GM23338 (cell line): ENCODE measurements at regions not wholly inside any gene's neighbourhood (a gene's known extent, or its start where the extent isn't known, plus 50 kb on each side); places are given as distances from the start of the nearest gene placed in this dataset.

ENCODE experiments used
- ATAC-seq: fragments of 200-7000 bp; cut with Tn5 transposase; 3 replicates; pipeline ENCODE4 v1.9.1; 2020
- DNase-seq: peaks from one replicate; pipeline ENCODE4 v3.0.0-alpha.2; 2015; ENCODE audit warnings: low spot score
- H2AFZ ChIP-seq: fragments of 200-600 bp; sonication (generic); 2 replicates; pipeline ENCODE4 v1.8.0; 2016; ENCODE audit warnings: antibody characterized with exemption, mild to moderate bottlenecking, moderate library complexity
- H3F3A ChIP-seq: fragments of 200-600 bp; sonication (generic); replicated peaks from 2 replicates; pipeline ENCODE4 v1.8.0; 2017; ENCODE audit warnings: antibody characterized with exemption, mixed run types, low read depth
- H3K27ac ChIP-seq: fragments of 200-600 bp; sonication (generic); 2 replicates; pipeline ENCODE4 v1.6.1; 2016; ENCODE audit warnings: low read depth
- H3K27me3 ChIP-seq: fragments of 200-600 bp; sonication (generic); 2 replicates; pipeline ENCODE4 v1.8.0; 2016; ENCODE audit warnings: mild to moderate bottlenecking, mixed run types, moderate library complexity; ENCODE audit not compliant: insufficient read depth
- H3K36me3 ChIP-seq: fragments of 200-600 bp; sonication (generic); 2 replicates; pipeline ENCODE4 v1.8.0; 2016; ENCODE audit warnings: mild to moderate bottlenecking; ENCODE audit not compliant: insufficient read depth
- H3K4me1 ChIP-seq: fragments of 200-600 bp; sonication (generic); 2 replicates; pipeline ENCODE4 v1.8.0; 2016; ENCODE audit warnings: mild to moderate bottlenecking, moderate library complexity; ENCODE audit not compliant: insufficient read depth
- H3K4me2 ChIP-seq: fragments of 200-600 bp; sonication (generic); 2 replicates; pipeline ENCODE4 v1.7.1; 2017; ENCODE audit warnings: mixed run types
- H3K4me3 ChIP-seq: fragments of 200-600 bp; sonication (generic); 2 replicates; pipeline ENCODE4 v1.6.1; 2016; ENCODE audit warnings: mixed run types
- H3K79me2 ChIP-seq: fragments of 200-600 bp; sonication (generic); replicated peaks from 2 replicates; pipeline ENCODE4 v1.8.0; 2017; ENCODE audit warnings: mild to moderate bottlenecking; ENCODE audit not compliant: insufficient read depth
- H3K9me2 ChIP-seq: fragments of 200-600 bp; sonication (generic); 2 replicates; pipeline ENCODE4 v1.8.0; 2017; ENCODE audit not compliant: insufficient read depth
- H4K20me1 ChIP-seq: fragments of 200-600 bp; sonication (generic); replicated peaks from 2 replicates; pipeline ENCODE4 v1.8.0; 2017; ENCODE audit warnings: mild to moderate bottlenecking; ENCODE audit not compliant: insufficient read depth
- H3K27ac Mint-ChIP-seq: 2 replicates; pipeline ENCODE4 v1.8.0; 2020; ENCODE audit warnings: inconsistent platforms, mild to moderate bottlenecking, moderate library complexity, mixed read lengths
- H3K27me3 Mint-ChIP-seq: 3 replicates; pipeline ENCODE4 v1.8.0; 2022; ENCODE audit warnings: low read depth, mild to moderate bottlenecking, moderate library complexity, mixed read lengths, inconsistent platforms; ENCODE audit not compliant: insufficient read depth, poor library complexity
- H3K36me3 Mint-ChIP-seq: 3 replicates; pipeline ENCODE4 v1.8.0; 2021; ENCODE audit warnings: low read depth, mild to moderate bottlenecking, inconsistent platforms, moderate library complexity, mixed read lengths
- H3K4me1 Mint-ChIP-seq: 3 replicates; pipeline ENCODE4 v1.8.0; 2020; ENCODE audit warnings: mild to moderate bottlenecking, inconsistent platforms, mixed read lengths
- H3K4me3 Mint-ChIP-seq: 3 replicates; pipeline ENCODE4 v1.8.0; 2021; ENCODE audit warnings: moderate library complexity, mild to moderate bottlenecking, inconsistent platforms, mixed read lengths
- H3K9me3 Mint-ChIP-seq: 3 replicates; pipeline ENCODE4 v1.8.0; 2020; ENCODE audit warnings: moderate library complexity, mild to moderate bottlenecking, inconsistent platforms, mixed read lengths
- CREB1 ChIP-seq: fragments of 250-450 bp; sonication (Bioruptor Pico); IDR thresholded peaks from 2 replicates; pipeline ENCODE4 v1.5.0; 2020; ENCODE audit warnings: low read depth, mild to moderate bottlenecking, moderate library complexity
- EZH2 ChIP-seq: fragments of 200-600 bp; sonication (generic); IDR thresholded peaks from one replicate; pipeline ENCODE4 v1.8.0; 2017; ENCODE audit warnings: antibody characterized with exemption, mild to moderate bottlenecking, low read depth; ENCODE audit not compliant: unreplicated experiment
- EZH2phosphoT487 ChIP-seq: fragments of 200-600 bp; sonication (generic); IDR thresholded peaks from one replicate; pipeline ENCODE4 v1.8.1; 2018; ENCODE audit warnings: antibody characterized with exemption; ENCODE audit not compliant: unreplicated experiment
- JUNB ChIP-seq: IDR thresholded peaks from one replicate; pipeline ENCODE4 v1.6.1; 2016; ENCODE audit warnings: antibody characterized with exemption; ENCODE audit not compliant: unreplicated experiment
- NANOG ChIP-seq: IDR thresholded peaks from 2 replicates; pipeline ENCODE4 v1.6.1; 2016; ENCODE audit warnings: antibody characterized with exemption, borderline replicate concordance
- POLR2AphosphoS5 ChIP-seq: IDR thresholded peaks from 2 replicates; pipeline ENCODE4 v1.6.1; 2016; ENCODE audit warnings: antibody characterized with exemption, low read depth
- STAT1 ChIP-seq: IDR thresholded peaks from one replicate; pipeline ENCODE4 v1.6.1; 2016; ENCODE audit warnings: antibody characterized with exemption; ENCODE audit not compliant: unreplicated experiment
- ZNF114 ChIP-seq: fragments of 250-450 bp; sonication (Bioruptor Pico); IDR thresholded peaks from 2 replicates; pipeline ENCODE4 v1.5.0; 2020; ENCODE audit warnings: mild to moderate bottlenecking, moderate library complexity
- ZNF331 ChIP-seq: fragments of 250-450 bp; sonication (Bioruptor Pico); IDR thresholded peaks from 2 replicates; pipeline ENCODE4 v1.5.0; 2020; ENCODE audit warnings: low read depth, mild to moderate bottlenecking, moderate library complexity
- TF ChIP-seq, protein P1 (sequence below), 2 experiments: fragments of 200-600 bp in 1 of 2; sonication (generic) in 1 of 2; conservative IDR thresholded peaks; 2 replicates each; pipeline versions ENCODE4 v1.5.1 to v1.6.1; 2016 to 2017; ENCODE audit warnings: antibody characterized with exemption in 2 of 2, low read depth in 2 of 2, mild to moderate bottlenecking in 2 of 2, moderate library complexity in 1 of 2
- TF ChIP-seq, protein P2 (sequence below): IDR thresholded peaks from 2 replicates; pipeline ENCODE4 v1.6.1; 2016; ENCODE audit warnings: antibody characterized with exemption
- TF ChIP-seq, protein P3 (sequence below): fragments of 250-450 bp; sonication (Bioruptor Pico); IDR thresholded peaks from 2 replicates; pipeline ENCODE4 v1.5.0; 2020; ENCODE audit warnings: mild to moderate bottlenecking, moderate library complexity
- TF ChIP-seq, protein P4 (sequence below): IDR thresholded peaks from one replicate; pipeline ENCODE4 v1.6.1; 2018; ENCODE audit warnings: antibody characterized with exemption; ENCODE audit not compliant: unreplicated experiment

DNA sequence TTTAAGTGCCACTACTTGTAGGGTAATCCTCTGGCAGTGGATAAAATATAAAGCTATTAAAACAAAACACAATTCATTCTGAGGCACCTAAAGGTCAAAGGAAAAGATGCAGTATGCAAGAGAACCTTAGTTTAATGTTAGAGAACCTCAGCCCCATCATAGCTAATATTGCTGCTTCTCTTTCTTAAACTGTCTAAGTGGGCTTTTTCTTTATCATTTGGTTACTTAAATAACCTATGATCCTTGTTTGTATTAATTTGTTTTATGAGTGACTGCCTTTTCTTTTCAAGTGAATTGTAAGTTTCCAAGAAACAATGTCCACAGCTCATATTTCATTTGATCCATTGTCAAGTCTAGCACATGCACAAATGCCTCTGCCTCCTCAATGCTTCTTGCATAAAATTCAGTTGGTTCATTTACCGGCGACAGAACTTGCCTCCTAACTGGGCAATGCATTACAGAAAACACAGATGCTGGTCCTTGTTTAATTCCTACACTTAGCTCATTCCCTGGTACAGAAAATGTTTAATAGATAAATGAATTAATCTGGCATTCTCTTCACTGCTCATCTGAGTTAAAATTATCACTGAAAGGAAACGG lies 1049.8 kb downstream of the OLFM4 start:
- no peak for TF ChIP-seq ZNF331 (CRISPR knock-in tag)
- no peak for TF ChIP-seq NANOG
- TF ChIP-seq, protein P1, sequence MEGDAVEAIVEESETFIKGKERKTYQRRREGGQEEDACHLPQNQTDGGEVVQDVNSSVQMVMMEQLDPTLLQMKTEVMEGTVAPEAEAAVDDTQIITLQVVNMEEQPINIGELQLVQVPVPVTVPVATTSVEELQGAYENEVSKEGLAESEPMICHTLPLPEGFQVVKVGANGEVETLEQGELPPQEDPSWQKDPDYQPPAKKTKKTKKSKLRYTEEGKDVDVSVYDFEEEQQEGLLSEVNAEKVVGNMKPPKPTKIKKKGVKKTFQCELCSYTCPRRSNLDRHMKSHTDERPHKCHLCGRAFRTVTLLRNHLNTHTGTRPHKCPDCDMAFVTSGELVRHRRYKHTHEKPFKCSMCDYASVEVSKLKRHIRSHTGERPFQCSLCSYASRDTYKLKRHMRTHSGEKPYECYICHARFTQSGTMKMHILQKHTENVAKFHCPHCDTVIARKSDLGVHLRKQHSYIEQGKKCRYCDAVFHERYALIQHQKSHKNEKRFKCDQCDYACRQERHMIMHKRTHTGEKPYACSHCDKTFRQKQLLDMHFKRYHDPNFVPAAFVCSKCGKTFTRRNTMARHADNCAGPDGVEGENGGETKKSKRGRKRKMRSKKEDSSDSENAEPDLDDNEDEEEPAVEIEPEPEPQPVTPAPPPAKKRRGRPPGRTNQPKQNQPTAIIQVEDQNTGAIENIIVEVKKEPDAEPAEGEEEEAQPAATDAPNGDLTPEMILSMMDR (conservative IDR thresholded peaks at IDR 0.05; ENCODE audit: low read depth in 2 of 2): no peak
- TF ChIP-seq ZNF114: no peak
- TF ChIP-seq, protein P2, sequence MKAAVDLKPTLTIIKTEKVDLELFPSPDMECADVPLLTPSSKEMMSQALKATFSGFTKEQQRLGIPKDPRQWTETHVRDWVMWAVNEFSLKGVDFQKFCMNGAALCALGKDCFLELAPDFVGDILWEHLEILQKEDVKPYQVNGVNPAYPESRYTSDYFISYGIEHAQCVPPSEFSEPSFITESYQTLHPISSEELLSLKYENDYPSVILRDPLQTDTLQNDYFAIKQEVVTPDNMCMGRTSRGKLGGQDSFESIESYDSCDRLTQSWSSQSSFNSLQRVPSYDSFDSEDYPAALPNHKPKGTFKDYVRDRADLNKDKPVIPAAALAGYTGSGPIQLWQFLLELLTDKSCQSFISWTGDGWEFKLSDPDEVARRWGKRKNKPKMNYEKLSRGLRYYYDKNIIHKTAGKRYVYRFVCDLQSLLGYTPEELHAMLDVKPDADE: no peak
- TF ChIP-seq STAT1: no peak
- TF ChIP-seq CREB1 (CRISPR knock-in tag): no peak
- no peak for TF ChIP-seq EZH2phosphoT487
- TF ChIP-seq, protein P3, sequence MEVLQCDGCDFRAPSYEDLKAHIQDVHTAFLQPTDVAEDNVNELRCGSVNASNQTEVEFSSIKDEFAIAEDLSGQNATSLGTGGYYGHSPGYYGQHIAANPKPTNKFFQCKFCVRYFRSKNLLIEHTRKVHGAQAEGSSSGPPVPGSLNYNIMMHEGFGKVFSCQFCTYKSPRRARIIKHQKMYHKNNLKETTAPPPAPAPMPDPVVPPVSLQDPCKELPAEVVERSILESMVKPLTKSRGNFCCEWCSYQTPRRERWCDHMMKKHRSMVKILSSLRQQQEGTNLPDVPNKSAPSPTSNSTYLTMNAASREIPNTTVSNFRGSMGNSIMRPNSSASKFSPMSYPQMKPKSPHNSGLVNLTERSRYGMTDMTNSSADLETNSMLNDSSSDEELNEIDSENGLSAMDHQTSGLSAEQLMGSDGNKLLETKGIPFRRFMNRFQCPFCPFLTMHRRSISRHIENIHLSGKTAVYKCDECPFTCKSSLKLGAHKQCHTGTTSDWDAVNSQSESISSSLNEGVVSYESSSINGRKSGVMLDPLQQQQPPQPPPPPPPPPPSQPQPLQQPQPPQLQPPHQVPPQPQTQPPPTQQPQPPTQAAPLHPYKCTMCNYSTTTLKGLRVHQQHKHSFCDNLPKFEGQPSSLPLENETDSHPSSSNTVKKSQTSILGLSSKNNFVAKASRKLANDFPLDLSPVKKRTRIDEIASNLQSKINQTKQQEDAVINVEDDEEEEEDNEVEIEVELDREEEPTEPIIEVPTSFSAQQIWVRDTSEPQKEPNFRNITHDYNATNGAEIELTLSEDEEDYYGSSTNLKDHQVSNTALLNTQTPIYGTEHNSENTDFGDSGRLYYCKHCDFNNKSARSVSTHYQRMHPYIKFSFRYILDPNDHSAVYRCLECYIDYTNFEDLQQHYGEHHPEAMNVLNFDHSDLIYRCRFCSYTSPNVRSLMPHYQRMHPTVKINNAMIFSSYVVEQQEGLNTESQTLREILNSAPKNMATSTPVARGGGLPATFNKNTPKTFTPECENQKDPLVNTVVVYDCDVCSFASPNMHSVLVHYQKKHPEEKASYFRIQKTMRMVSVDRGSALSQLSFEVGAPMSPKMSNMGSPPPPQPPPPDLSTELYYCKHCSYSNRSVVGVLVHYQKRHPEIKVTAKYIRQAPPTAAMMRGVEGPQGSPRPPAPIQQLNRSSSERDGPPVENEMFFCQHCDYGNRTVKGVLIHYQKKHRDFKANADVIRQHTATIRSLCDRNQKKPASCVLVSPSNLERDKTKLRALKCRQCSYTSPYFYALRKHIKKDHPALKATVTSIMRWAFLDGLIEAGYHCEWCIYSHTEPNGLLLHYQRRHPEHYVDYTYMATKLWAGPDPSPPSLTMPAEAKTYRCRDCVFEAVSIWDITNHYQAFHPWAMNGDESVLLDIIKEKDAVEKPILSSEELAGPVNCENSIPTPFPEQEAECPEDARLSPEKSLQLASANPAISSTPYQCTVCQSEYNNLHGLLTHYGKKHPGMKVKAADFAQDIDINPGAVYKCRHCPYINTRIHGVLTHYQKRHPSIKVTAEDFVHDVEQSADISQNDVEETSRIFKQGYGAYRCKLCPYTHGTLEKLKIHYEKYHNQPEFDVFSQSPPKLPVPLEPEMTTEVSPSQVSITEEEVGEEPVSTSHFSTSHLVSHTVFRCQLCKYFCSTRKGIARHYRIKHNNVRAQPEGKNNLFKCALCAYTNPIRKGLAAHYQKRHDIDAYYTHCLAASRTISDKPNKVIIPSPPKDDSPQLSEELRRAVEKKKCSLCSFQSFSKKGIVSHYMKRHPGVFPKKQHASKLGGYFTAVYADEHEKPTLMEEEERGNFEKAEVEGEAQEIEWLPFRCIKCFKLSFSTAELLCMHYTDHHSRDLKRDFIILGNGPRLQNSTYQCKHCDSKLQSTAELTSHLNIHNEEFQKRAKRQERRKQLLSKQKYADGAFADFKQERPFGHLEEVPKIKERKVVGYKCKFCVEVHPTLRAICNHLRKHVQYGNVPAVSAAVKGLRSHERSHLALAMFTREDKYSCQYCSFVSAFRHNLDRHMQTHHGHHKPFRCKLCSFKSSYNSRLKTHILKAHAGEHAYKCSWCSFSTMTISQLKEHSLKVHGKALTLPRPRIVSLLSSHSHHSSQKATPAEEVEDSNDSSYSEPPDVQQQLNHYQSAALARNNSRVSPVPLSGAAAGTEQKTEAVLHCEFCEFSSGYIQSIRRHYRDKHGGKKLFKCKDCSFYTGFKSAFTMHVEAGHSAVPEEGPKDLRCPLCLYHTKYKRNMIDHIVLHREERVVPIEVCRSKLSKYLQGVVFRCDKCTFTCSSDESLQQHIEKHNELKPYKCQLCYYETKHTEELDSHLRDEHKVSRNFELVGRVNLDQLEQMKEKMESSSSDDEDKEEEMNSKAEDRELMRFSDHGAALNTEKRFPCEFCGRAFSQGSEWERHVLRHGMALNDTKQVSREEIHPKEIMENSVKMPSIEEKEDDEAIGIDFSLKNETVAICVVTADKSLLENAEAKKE (CRISPR knock-in tag): no peak
- TF ChIP-seq, protein P4, sequence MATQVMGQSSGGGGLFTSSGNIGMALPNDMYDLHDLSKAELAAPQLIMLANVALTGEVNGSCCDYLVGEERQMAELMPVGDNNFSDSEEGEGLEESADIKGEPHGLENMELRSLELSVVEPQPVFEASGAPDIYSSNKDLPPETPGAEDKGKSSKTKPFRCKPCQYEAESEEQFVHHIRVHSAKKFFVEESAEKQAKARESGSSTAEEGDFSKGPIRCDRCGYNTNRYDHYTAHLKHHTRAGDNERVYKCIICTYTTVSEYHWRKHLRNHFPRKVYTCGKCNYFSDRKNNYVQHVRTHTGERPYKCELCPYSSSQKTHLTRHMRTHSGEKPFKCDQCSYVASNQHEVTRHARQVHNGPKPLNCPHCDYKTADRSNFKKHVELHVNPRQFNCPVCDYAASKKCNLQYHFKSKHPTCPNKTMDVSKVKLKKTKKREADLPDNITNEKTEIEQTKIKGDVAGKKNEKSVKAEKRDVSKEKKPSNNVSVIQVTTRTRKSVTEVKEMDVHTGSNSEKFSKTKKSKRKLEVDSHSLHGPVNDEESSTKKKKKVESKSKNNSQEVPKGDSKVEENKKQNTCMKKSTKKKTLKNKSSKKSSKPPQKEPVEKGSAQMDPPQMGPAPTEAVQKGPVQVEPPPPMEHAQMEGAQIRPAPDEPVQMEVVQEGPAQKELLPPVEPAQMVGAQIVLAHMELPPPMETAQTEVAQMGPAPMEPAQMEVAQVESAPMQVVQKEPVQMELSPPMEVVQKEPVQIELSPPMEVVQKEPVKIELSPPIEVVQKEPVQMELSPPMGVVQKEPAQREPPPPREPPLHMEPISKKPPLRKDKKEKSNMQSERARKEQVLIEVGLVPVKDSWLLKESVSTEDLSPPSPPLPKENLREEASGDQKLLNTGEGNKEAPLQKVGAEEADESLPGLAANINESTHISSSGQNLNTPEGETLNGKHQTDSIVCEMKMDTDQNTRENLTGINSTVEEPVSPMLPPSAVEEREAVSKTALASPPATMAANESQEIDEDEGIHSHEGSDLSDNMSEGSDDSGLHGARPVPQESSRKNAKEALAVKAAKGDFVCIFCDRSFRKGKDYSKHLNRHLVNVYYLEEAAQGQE: no peak
- TF ChIP-seq POLR2AphosphoS5: no peak
- TF ChIP-seq JUNB: no peak
- no peak for TF ChIP-seq EZH2
- ATAC-seq (no peak), DNase-seq (no peak)
- Histone ChIP-seq H3K79me2 (no peaks in the 10 kb centered on the region), H3K36me3 (no peaks in the 10 kb centered on the region), H2AFZ (no peak overlapping the region), H3K9me2 (no peaks in the 10 kb centered on the region), H3K4me3 (no peak overlapping the region), H3K4me2 (no peak overlapping the region), H3K27ac (no peak overlapping the region), H3K4me1 (no peaks in the 10 kb centered on the region), H4K20me1 (no peaks in the 10 kb centered on the region), H3F3A (no peaks in the 10 kb centered on the region), H3K27me3 (no peaks in the 10 kb centered on the region)
- no peak overlapping the region for H3K27ac Mint-ChIP-seq
- H3K4me3 Mint-ChIP-seq: no peak overlapping the region
- H3K27me3 Mint-ChIP-seq: no peaks in the 10 kb centered on the region
- H3K9me3 Mint-ChIP-seq: peaks cover 9% of the 10 kb centered on the region
- peaks cover 5% of the 10 kb centered on the region; the same call in 2 of the 3 replicates for H3K4me1 Mint-ChIP-seq
- H3K36me3 Mint-ChIP-seq: no peaks in the 10 kb centered on the region
